Sigmoid colon (tissue), 4 donors: ENCODE measurements at regions not wholly inside any gene's neighbourhood (a gene's known extent, or its start where the extent isn't known, plus 50 kb on each side); places are given as distances from the start of the nearest gene placed in this dataset.

Source experiments
- CTCF ChIP-seq, 4 experiments: fragments of 450-650 bp in 3 of 4; fragments of 200-600 bp in 1 of 4; IDR thresholded peaks; one replicate each; pipeline ENCODE4 v1.5.1; 2016 to 2019; ENCODE audit warnings: antibody characterized with exemption in 4 of 4, mild to moderate bottlenecking in 3 of 4, moderate library complexity in 2 of 4
- EP300 ChIP-seq, 4 donors: sonication (generic); formaldehyde crosslinking; IDR thresholded peaks; one replicate each; pipeline ENCODE4 v1.6.1; 2017; ENCODE audit warnings: antibody characterized with exemption in 4 of 4
- POLR2A ChIP-seq, 2 donors: fragments of 450-650 bp; IDR thresholded peaks; one replicate each; pipeline ENCODE4 v1.6.1; 2016; ENCODE audit warnings: antibody characterized with exemption in 2 of 2, mild to moderate bottlenecking in 2 of 2, moderate library complexity in 2 of 2
- POLR2AphosphoS5 ChIP-seq, 4 donors: sonication (generic); formaldehyde crosslinking; IDR thresholded peaks; one replicate each; pipeline ENCODE4 v1.6.1; 2017; ENCODE audit warnings: antibody characterized with exemption in 4 of 4

- TF ChIP-seq POLR2AphosphoS5 (IDR thresholded peaks at IDR 0.05) (no peak), CTCF (IDR thresholded peaks at IDR 0.05) (no peak), POLR2A (IDR thresholded peaks at IDR 0.05) (no peak), EP300 (IDR thresholded peaks at IDR 0.05) (no peak)
These were observed 1563.6 kb upstream of the PRMT6 start for GRCh38 chr1:105492921-105493320.
